Suprapubic skin (tissue), 3 donors: ENCODE measurements at regions not wholly inside any gene's neighbourhood (a gene's known extent, or its start where the extent isn't known, plus 50 kb on each side); places are given as distances from the start of the nearest gene placed in this dataset.

Experiments
- EP300 ChIP-seq: sonication (generic); formaldehyde crosslinking; IDR thresholded peaks from one replicate; pipeline ENCODE4 v1.6.1; 2017; ENCODE audit warnings: antibody characterized with exemption
- POLR2A ChIP-seq, 2 donors: fragments of 450-650 bp; IDR thresholded peaks; one replicate each; pipeline ENCODE4 v1.6.1; 2017; ENCODE audit warnings: antibody characterized with exemption in 2 of 2, mild to moderate bottlenecking in 2 of 2, moderate library complexity in 2 of 2
- TF ChIP-seq, protein P1 (sequence below), 2 donors: fragments of 200-600 bp in 1 of 2; fragments of 450-650 bp in 1 of 2; sonication (generic) in 1 of 2; IDR thresholded peaks; one replicate each; pipeline ENCODE4 v1.5.1; 2016 to 2019; ENCODE audit warnings: antibody characterized with exemption in 2 of 2, mild to moderate bottlenecking in 1 of 2, moderate library complexity in 1 of 2

- TF ChIP-seq POLR2A (IDR thresholded peaks at IDR 0.05) (no peak), EP300 (no peak)
- TF ChIP-seq, protein P1, sequence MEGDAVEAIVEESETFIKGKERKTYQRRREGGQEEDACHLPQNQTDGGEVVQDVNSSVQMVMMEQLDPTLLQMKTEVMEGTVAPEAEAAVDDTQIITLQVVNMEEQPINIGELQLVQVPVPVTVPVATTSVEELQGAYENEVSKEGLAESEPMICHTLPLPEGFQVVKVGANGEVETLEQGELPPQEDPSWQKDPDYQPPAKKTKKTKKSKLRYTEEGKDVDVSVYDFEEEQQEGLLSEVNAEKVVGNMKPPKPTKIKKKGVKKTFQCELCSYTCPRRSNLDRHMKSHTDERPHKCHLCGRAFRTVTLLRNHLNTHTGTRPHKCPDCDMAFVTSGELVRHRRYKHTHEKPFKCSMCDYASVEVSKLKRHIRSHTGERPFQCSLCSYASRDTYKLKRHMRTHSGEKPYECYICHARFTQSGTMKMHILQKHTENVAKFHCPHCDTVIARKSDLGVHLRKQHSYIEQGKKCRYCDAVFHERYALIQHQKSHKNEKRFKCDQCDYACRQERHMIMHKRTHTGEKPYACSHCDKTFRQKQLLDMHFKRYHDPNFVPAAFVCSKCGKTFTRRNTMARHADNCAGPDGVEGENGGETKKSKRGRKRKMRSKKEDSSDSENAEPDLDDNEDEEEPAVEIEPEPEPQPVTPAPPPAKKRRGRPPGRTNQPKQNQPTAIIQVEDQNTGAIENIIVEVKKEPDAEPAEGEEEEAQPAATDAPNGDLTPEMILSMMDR (IDR thresholded peaks at IDR 0.05) = no peak
These were observed 59.5 kb upstream of the PROKR2 start for GRCh38 chr20:5376228-5376627.
